CD4-positive, alpha-beta memory T cell (primary cell): ENCODE measurements at regions not wholly inside any gene's neighbourhood (a gene's known extent, or its start where the extent isn't known, plus 50 kb on each side); places are given as distances from the start of the nearest gene placed in this dataset.
"Not testable (repeated sequence)": the region's sequence is repeated elsewhere in the genome, so short reads cannot be mapped to it uniquely, and the experiment has no call there.

Experiments used
- CTCF ChIA-PET: fragments of 350-600 bp; sonication (Branson Sonifier 250); formaldehyde crosslinking; loops from one replicate; lab custom pipeline; 2021; ENCODE audit warnings: inconsistent platforms; ENCODE audit not compliant: partially characterized antibody; lab: Charles Lee
- POLR2A ChIA-PET: fragments of 350-600 bp; sonication (Branson Sonifier 250); formaldehyde crosslinking; loops from one replicate; lab custom pipeline; 2021; ENCODE audit not compliant: partially characterized antibody; lab: Charles Lee
- DNase-seq, 5 donors: peaks; one replicate each; pipeline versions ENCODE4 v3.0.0 to v3.0.0-alpha.2; 2020 to 2022; ENCODE audit warnings: mixed read lengths in 1 of 5
- H3K27ac ChIP-seq: one replicate; pipeline ENCODE4 v1.7.0; 2013; ENCODE audit warnings: low read depth, low read length
- H3K27me3 ChIP-seq: 2 replicates; pipeline ENCODE4 v1.7.0; 2013; ENCODE audit warnings: mild to moderate bottlenecking, low read length, moderate library complexity; ENCODE audit not compliant: insufficient read depth
- H3K36me3 ChIP-seq: 2 replicates; pipeline ENCODE4 v1.7.0; 2013; ENCODE audit warnings: mild to moderate bottlenecking, low read length, moderate library complexity; ENCODE audit not compliant: insufficient read depth
- H3K4me1 ChIP-seq: 2 replicates; pipeline ENCODE4 v1.7.0; 2013; ENCODE audit warnings: mild to moderate bottlenecking, low read length, moderate library complexity; ENCODE audit not compliant: insufficient read depth
- H3K4me3 ChIP-seq, 2 donors: one replicate each; pipeline ENCODE4 v1.7.0; 2013; ENCODE audit warnings: low read length in 2 of 2, mild to moderate bottlenecking in 1 of 2
- H3K9me3 ChIP-seq, 2 donors: one replicate each; pipeline ENCODE4 v1.7.0; 2013; ENCODE audit warnings: low read length in 2 of 2, control low read depth in 1 of 2; ENCODE audit not compliant: control insufficient read depth in 1 of 2
- H3K27ac Mint-ChIP-seq, 7 donors: one replicate each; pipeline ENCODE4 v1.8.0; 2020 to 2021; ENCODE audit warnings: mixed read lengths in 7 of 7, mild to moderate bottlenecking in 6 of 7, inconsistent platforms in 3 of 7, moderate library complexity in 3 of 7
- H3K27me3 Mint-ChIP-seq, 2 donors: one replicate each; pipeline ENCODE4 v1.8.0; 2020 to 2021; ENCODE audit warnings: mixed read lengths in 2 of 2
- H3K36me3 Mint-ChIP-seq, 2 donors: one replicate each; pipeline ENCODE4 v1.8.0; 2020 to 2021; ENCODE audit warnings: mixed read lengths in 2 of 2, inconsistent platforms in 1 of 2, mild to moderate bottlenecking in 1 of 2
- H3K4me1 Mint-ChIP-seq, 4 donors: one replicate each; pipeline ENCODE4 v1.8.0; 2020 to 2021; ENCODE audit warnings: mixed read lengths in 4 of 4, mild to moderate bottlenecking in 1 of 4
- H3K4me3 Mint-ChIP-seq, 8 donors: one replicate each; pipeline ENCODE4 v1.8.0; 2020 to 2021; ENCODE audit warnings: mixed read lengths in 8 of 8, mild to moderate bottlenecking in 7 of 8, moderate library complexity in 6 of 8, inconsistent platforms in 3 of 8
- H3K9me3 Mint-ChIP-seq, 8 donors: one replicate each; pipeline ENCODE4 v1.8.0; 2020 to 2021; ENCODE audit warnings: mixed read lengths in 8 of 8, mild to moderate bottlenecking in 5 of 8, inconsistent platforms in 3 of 8, moderate library complexity in 1 of 8
- intact Hi-C: fragments of 100-400 bp; cut with micrococcal nuclease; formaldehyde crosslinking; loops from one replicate; pipeline ENCODE4 v1.15.1; 2023

DNA sequence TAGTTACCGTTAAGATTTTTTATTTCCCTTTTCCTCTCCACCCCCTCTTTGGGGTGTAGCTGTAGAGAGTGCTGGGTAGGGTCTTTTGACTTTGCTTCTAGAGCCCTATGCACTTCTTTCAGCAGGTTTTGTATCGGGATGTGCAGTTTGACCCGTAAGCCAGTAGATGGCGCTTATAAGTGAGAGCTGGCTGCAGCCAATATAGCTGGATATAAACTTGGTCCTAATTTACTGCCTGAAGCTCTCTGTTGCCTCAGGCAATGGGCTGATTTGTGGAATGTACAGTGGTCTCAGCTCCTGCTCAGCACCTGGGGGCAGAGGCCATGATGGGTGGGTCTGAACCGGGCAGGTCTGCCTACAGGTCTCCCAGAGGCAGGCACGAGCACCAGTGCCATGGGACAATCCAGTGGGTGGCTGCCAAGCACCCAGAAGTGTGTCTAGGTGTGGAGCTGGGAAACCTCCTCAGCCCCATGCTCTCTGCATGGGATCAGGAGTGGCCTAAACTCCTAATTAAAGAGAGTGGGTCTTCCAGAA lies 146.5 kb downstream of the SPANXN1 start:
- no peak for DNase-seq
- H3K4me3 Mint-ChIP-seq, result no peak overlapping the region

DNA sequence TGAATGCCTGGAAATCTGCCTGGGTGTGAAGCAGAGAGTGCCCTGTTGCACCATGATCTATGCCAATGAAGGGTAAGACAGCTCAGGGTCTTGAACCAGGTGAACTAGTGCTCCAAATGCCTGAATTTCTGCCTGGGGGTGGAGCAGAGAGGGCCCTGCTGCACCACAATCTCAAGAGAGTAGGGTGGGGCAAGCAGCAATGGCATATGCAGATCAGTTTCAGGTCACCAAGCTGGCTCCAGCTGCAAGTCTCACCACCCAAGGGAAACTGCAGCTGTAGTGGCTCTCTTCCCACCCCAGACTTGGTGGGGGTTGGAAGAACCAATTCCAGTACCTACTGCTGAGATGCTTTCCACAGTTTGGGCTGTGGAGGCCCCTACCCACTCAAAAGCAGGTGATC lies 147.0 kb downstream of the SPANXN1 start:
- H3K27ac ChIP-seq, result no peak overlapping the region
- H3K9me3 Mint-ChIP-seq, result peaks cover 0 to 10% (median 0%) of the 10 kb centered on the region in 8 donors
- H3K9me3 ChIP-seq, result no peaks in the 10 kb centered on the region
- H3K4me1 Mint-ChIP-seq, result no peaks in the 10 kb centered on the region
- no peaks in the 10 kb centered on the region for H3K36me3 ChIP-seq
- H3K27me3 Mint-ChIP-seq, result no peaks in the 10 kb centered on the region
- H3K36me3 Mint-ChIP-seq, result no peaks in the 10 kb centered on the region
- intact Hi-C loops, result no loop called here
- no peak for DNase-seq
- no peak overlapping the region for H3K27ac Mint-ChIP-seq
- H3K4me3 Mint-ChIP-seq, result no peak overlapping the region
- no peaks in the 10 kb centered on the region for H3K4me1 ChIP-seq
- ChIA-PET CTCF (no interaction called here), POLR2A (no interaction called here)
- H3K4me3 ChIP-seq, result no peak overlapping the region
- H3K27me3 ChIP-seq, result no peaks in the 10 kb centered on the region

More for the DNA sequence above, 146.5 kb downstream of the SPANXN1 start:
- Mint-ChIP-seq H3K27ac (no peak overlapping the region), H3K27me3 (no peaks in the 10 kb centered on the region), H3K9me3 (peaks cover 0 to 10% (median 0%) of the 10 kb centered on the region in 8 donors), H3K36me3 (no peaks in the 10 kb centered on the region), H3K4me1 (no peaks in the 10 kb centered on the region)
- H3K4me3 ChIP-seq, result no peak overlapping the region
- no peak overlapping the region for H3K27ac ChIP-seq
- CTCF ChIA-PET, result no interaction called here
- intact Hi-C loops, result no loop called here
- POLR2A ChIA-PET, result no interaction called here
- no peaks in the 10 kb centered on the region for H3K9me3 ChIP-seq
- H3K27me3 ChIP-seq, result no peaks in the 10 kb centered on the region
- no peaks in the 10 kb centered on the region for H3K4me1 ChIP-seq
- no peaks in the 10 kb centered on the region for H3K36me3 ChIP-seq

GRCh38 chrX:145396612-145397011 lies 149.3 kb downstream of the SPANXN1 start:
- DNase-seq, result no peak
- H3K4me1 ChIP-seq, result no peaks in the 10 kb centered on the region
- intact Hi-C loops, result no loop called here
- no peak overlapping the region for H3K27ac ChIP-seq
- H3K4me3 Mint-ChIP-seq, result no peak overlapping the region
- H3K9me3 ChIP-seq, result no peaks in the 10 kb centered on the region
- H3K36me3 Mint-ChIP-seq, result no peaks in the 10 kb centered on the region
- POLR2A ChIA-PET, result no interaction called here
- H3K36me3 ChIP-seq, result no peaks in the 10 kb centered on the region
- H3K9me3 Mint-ChIP-seq, result peaks cover 0 to 10% (median 0%) of the 10 kb centered on the region in 8 donors
- no peaks in the 10 kb centered on the region for H3K27me3 ChIP-seq
- CTCF ChIA-PET, result no interaction called here
- no peaks in the 10 kb centered on the region for H3K4me1 Mint-ChIP-seq
- H3K4me3 ChIP-seq, result no peak overlapping the region
- H3K27me3 Mint-ChIP-seq, result no peaks in the 10 kb centered on the region
- H3K27ac Mint-ChIP-seq, result no peak overlapping the region

DNA sequence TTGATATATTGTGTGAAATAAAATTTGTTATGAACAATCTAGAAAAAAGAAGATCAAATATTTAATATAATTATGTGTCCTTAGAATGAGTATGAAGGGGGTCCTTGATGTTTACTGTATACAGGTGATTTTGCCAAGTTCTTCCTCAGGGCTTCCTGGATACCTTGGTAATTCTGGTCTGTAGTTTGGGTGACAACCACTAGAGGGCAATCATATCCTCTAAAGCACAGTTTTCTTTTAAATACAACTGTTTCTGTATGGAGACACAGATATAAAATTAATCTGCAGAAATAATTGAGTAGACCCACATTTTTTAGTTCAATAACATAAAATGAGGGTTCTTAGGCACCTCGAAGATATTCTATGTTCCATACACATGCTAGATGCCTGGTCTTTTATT lies 157.7 kb downstream of the SPANXN1 start:
- Mint-ChIP-seq H3K27ac (no peak overlapping the region), H3K27me3 (no peaks in the 10 kb centered on the region), H3K4me1 (no peaks in the 10 kb centered on the region), H3K9me3 (peaks cover 0 to 2% (median 0%) of the 10 kb centered on the region in 8 donors), H3K36me3 (no peaks in the 10 kb centered on the region), H3K4me3 (no peak overlapping the region)
- H3K27ac ChIP-seq, result no peak overlapping the region
- ChIA-PET POLR2A (no interaction called here), CTCF (no interaction called here)
- H3K4me1 ChIP-seq, result no peaks in the 10 kb centered on the region
- no peaks in the 10 kb centered on the region for H3K27me3 ChIP-seq
- no peak overlapping the region for H3K4me3 ChIP-seq
- peak in 1 of 5 donors; percentile 8 for DNase-seq
- H3K9me3 ChIP-seq, result no peaks in the 10 kb centered on the region
- intact Hi-C loops, result no loop called here
- H3K36me3 ChIP-seq, result no peaks in the 10 kb centered on the region

DNA sequence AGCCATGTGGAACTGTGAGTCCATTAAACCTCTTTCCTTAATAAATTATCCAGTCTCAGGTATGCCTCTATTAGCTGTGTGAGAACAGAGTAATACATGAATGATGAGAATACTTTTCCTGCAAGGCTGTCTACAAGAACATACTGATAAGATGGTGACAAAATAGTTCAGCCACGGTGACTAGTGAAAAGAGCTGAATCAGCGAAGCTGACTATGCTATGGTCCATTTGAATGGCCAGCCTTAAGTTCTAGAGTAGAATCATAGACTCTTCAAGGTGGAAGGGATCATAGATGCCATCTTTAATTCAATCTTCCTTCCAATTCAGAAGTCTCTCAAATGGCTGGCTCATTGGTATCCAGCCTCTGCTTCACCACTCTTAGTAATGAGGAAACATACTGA lies 163.3 kb downstream of the SPANXN1 start:
- H3K27ac ChIP-seq, result no peak overlapping the region
- POLR2A ChIA-PET, result no interaction called here
- no peaks in the 10 kb centered on the region for H3K36me3 ChIP-seq
- no peak overlapping the region for H3K27ac Mint-ChIP-seq
- H3K27me3 ChIP-seq, result no peaks in the 10 kb centered on the region
- H3K4me1 ChIP-seq, result no peaks in the 10 kb centered on the region
- intact Hi-C loops, result no loop called here
- H3K4me1 Mint-ChIP-seq, result no peaks in the 10 kb centered on the region
- no peaks in the 10 kb centered on the region for H3K36me3 Mint-ChIP-seq
- CTCF ChIA-PET, result no interaction called here
- no peaks in the 10 kb centered on the region for H3K9me3 ChIP-seq
- H3K9me3 Mint-ChIP-seq, result peaks cover 0 to 2% (median 0%) of the 10 kb centered on the region in 8 donors
- DNase-seq, result no peak
- no peak overlapping the region for H3K4me3 ChIP-seq
- no peaks in the 10 kb centered on the region for H3K27me3 Mint-ChIP-seq
- H3K4me3 Mint-ChIP-seq, result no peak overlapping the region

- POLR2A ChIA-PET, CTCF ChIA-PET, H3K36me3 ChIP-seq, H3K27ac ChIP-seq, H3K27me3 ChIP-seq, H3K4me1 ChIP-seq, H3K9me3 ChIP-seq, H3K9me3 Mint-ChIP-seq, H3K4me1 Mint-ChIP-seq, DNase-seq, intact Hi-C loops, H3K27ac Mint-ChIP-seq, H3K4me3 Mint-ChIP-seq, H3K36me3 Mint-ChIP-seq, H3K27me3 Mint-ChIP-seq, H3K4me3 ChIP-seq: not testable (repeated sequence)
Observed at GRCh38 chrX:145436211-145436610, 188.9 kb downstream of the SPANXN1 start.

GRCh38 chrX:145464650-145465049 lies 217.3 kb downstream of the SPANXN1 start:
- Histone ChIP-seq H3K36me3 (no peaks in the 10 kb centered on the region), H3K27ac (no peak overlapping the region), H3K4me3 (no peak overlapping the region), H3K4me1 (no peaks in the 10 kb centered on the region), H3K9me3 (no peaks in the 10 kb centered on the region), H3K27me3 (no peaks in the 10 kb centered on the region)
- no peaks in the 10 kb centered on the region for H3K36me3 Mint-ChIP-seq
- CTCF ChIA-PET, result no interaction called here
- no peak overlapping the region for H3K4me3 Mint-ChIP-seq
- no peak for DNase-seq
- no peak overlapping the region for H3K27ac Mint-ChIP-seq
- intact Hi-C loops, result no loop called here
- no peaks in the 10 kb centered on the region for H3K27me3 Mint-ChIP-seq
- no peaks in the 10 kb centered on the region for H3K4me1 Mint-ChIP-seq
- POLR2A ChIA-PET, result no interaction called here
- H3K9me3 Mint-ChIP-seq, result peaks cover 0 to 8% (median 0%) of the 10 kb centered on the region in 8 donors

- intact Hi-C loops, result no loop called here
- Histone ChIP-seq H3K36me3 (no peaks in the 10 kb centered on the region), H3K9me3 (no peaks in the 10 kb centered on the region), H3K4me1 (no peaks in the 10 kb centered on the region), H3K27ac (no peak overlapping the region), H3K4me3 (no peak overlapping the region), H3K27me3 (no peaks in the 10 kb centered on the region)
- DNase-seq, result no peak
- Mint-ChIP-seq H3K4me1 (no peaks in the 10 kb centered on the region), H3K27me3 (no peaks in the 10 kb centered on the region), H3K36me3 (no peaks in the 10 kb centered on the region), H3K4me3 (no peak overlapping the region), H3K9me3 (peaks cover 0 to 3% (median 0%) of the 10 kb centered on the region in 8 donors), H3K27ac (no peak overlapping the region)
- CTCF ChIA-PET, result no interaction called here
- POLR2A ChIA-PET, result no interaction called here
Observed at GRCh38 chrX:145475725-145476124, 228.4 kb downstream of the SPANXN1 start.
